GM18951 (cell line): ENCODE measurements at regions not wholly inside any gene's neighbourhood (a gene's known extent, or its start where the extent isn't known, plus 50 kb on each side); places are given as distances from the start of the nearest gene placed in this dataset.

Experiments used
- POLR2A ChIP-seq: IDR thresholded peaks from 4 replicates; pipeline ENCODE4 v1.6.1; 2011; ENCODE audit warnings: mild to moderate bottlenecking; ENCODE audit not compliant: insufficient read length, insufficient read depth; ENCODE audit errors: extremely low read depth
- in situ Hi-C: fragments of 300-500 bp; cut with MboI; formaldehyde crosslinking; loops from one replicate; pipeline ENCODE4 v1.12.0; 2022; ENCODE audit warnings: low sequenced_read_pairs, mixed read lengths, inconsistent platforms; ENCODE audit not compliant: unreplicated experiment

- in situ Hi-C loops = no loop called here
These were observed 184.7 kb downstream of the MYCN start for GRCh38 chr2:16124881-16125613.

DNA sequence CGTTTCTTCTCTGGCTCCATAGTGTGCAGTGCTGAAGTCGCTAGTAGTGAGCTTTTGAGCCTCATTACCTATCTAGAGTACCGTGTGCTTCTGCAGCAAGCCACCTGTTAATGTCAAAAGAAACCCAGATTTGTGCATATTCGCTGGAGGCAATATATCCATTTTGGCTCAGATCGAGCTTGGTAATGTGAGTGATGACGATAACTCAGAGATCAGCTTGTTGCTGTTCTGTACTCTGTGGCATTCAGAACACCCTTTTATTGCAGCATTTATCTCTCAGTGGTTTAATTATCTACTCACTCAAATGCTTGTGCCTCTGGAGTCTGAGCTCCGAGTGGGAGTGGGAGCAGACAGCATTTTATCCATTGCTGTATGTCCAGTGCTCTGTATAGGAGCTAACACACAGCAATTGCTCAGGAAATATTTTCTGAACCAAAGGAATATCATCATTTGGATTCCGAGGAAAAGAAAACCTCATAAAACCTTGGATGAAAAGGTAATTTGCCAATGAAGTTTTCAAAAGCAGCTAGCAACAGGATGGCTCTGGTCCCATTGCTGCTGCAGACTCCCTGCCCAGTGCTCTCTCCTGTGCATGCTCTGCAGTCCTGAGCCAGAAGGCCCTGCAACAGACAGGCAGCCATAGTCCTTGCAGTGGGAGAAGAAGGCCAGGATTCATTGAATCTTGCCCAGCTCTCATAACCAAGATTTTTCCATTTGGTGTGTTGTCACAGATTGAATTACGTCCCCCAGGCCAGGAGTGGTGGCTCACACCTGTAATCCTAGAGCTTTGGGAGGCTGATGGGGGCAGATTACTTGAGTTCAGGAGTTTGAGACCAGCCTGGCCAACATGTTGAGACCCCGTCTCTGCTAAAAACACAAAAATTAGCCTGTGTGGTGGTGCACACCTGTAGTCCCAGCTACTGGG lies 183.8 kb downstream of the MYCN start:
- in situ Hi-C loops = no loop called here
- no peak for TF ChIP-seq POLR2A

More at GRCh38 chr2:16124881-16125613, 184.7 kb downstream of the MYCN start:
- no peak for TF ChIP-seq POLR2A

GRCh38 chr2:16123421-16123820 lies 183.1 kb downstream of the MYCN start:
- TF ChIP-seq POLR2A = no peak
- in situ Hi-C loops = no loop called here

DNA sequence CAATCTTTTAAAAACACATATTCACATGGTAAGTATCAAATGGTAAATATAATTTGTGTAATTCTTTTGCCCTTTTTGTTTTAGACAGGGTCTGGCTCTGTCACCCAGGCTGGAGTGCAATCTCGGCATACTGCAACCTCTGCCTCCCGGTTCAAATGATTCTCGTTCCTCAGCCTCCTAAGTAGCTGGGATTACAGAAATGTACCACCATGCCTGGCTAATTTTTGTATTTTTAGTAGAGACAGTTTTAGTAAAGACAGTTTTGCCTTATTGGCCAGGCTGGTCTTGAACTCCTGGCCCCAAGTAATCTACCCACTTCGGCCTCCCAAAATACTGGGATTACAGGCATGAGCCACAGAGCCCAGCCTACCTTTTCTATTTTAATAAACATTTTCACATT lies 182.2 kb downstream of the MYCN start:
- in situ Hi-C loops = no loop called here
- no peak for TF ChIP-seq POLR2A

DNA sequence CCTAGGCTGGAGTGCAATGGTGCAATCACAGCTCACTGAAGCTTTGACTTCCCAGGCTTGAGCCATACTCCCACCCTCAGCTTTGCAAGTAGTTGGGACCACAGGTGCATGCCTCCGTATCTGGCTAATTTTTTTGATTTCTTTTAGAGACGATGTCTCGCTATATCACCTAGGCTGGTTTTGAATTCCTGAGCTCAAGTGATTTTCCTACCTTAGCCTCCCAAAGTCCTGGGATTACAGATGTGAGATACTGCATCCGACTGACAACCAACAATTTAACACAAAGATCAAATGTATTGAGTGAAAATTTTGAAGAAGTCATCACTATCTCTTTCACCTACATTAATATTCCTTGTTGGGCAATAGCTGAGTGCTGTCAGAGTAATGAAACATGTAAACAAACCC lies 181.6 kb downstream of the MYCN start:
- TF ChIP-seq POLR2A = no peak
- in situ Hi-C loops = no loop called here

- in situ Hi-C loops = no loop called here
- TF ChIP-seq POLR2A = no peak
These were observed 181.1 kb downstream of the MYCN start for GRCh38 chr2:16121231-16121985.

DNA sequence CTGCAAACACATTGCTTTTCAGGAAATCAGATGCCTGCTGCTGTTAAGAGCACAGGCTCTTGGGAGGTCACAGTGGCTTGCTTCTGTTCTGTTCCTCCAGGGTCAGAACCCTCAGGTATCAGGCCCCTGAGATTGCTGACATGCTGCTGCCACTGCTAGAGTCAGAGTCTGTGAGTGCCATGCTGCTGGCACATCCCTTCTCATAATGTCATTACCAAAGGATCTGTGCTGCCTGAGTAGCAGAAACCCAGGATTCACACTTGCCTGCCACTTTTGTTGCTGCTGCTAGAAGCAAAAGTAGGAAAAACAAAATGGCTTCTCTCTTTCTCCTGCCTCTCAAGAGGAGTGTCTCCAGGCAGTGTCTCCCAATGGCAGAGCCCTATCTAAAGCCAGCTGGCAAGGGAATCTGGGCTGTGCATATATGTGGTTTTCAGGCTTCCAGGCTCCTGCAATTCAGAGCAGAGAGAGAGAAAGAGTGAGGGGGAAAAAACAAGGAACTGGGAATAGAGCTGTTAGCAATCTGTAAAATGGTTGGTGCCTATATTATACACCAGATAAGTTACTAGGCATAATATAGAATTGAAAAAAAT lies 180.3 kb downstream of the MYCN start:
- in situ Hi-C loops = no loop called here
- no peak for TF ChIP-seq POLR2A

- in situ Hi-C loops = no loop called here
- no peak for TF ChIP-seq POLR2A
These were observed 179.4 kb downstream of the MYCN start for GRCh38 chr2:16119741-16120140.

DNA sequence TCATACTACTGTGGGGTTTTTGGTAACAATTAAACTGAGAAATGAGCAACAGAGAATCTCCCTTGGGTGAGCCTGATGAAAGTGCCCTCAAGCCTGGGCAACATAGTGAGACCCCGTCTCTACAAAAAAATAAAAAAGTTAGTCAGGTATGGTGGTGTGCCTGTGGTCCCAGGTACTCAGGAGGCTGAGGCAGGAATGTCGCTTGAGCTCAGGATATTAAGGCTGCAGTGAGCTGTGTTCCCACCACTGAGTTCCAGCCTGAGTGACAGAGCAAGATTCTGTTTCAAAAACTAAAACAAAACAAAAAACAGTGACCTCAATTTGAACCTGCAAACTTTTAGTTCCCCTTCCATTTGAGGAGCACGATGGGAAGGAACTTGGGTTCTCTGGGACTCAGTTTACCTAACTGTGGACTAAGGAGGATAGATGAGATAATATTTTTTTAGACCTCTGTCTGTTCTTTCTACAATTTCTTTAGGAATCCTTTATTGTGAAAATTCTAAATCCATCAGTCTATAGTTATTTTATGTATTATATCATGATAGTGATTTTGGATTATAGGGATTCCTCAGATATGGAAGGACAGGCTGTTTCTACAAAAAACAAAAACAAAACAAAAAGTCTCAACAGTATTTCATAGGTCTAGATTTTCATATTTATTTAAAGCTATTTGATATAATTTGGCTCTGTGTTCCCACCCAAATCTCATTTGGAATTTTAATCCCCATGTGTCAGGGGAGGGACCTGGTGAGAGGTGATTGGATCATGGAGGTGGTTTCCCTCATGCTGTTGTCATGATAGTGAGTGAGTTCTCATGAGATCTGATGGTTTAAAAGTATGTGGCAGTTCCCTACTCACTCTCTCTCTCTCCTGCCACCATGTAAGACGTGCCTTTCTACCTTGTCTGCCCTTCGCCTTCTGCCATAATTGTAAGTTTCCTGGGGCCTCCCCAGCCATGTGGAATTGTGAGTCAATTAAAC lies 178.6 kb downstream of the MYCN start:
- in situ Hi-C loops = no loop called here
- TF ChIP-seq POLR2A = no peak

DNA sequence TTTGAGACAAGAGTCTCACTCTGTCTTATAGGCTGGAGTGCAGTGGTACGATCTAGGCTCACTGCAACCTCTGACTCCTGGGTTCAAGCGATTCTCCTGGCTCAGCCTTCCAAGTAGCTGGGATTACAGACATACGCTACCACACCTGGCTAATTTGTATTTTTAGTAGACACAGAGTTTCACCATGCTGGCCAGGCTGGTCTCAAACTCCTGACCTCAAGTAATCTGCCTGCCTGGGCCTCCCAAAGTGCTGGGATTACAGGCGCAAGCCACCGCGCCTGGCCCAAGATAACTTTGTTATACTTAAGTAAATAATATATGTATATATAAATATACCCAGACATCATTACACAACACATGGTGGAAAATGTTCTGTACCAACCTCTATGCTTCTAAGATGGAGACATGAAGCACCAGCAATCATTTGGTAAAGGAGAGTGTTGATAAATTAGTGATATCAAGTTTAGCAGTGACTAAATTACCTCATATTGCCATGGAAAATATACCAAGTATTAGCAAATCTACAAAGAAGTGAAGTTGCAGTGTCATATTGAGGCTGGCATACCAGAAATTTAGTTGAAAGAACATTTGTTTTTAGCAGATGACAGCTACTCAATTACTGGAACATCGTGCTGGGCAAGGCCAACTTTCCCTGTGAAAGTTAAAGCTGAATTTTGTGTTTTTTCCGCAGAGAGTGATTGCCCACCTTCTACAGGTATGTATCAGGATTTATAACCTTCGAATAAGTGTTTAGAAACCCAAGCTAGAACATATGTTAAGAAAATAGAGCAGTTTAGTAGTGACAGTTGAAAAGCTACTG lies 177.7 kb downstream of the MYCN start:
- TF ChIP-seq POLR2A = no peak
- in situ Hi-C loops = no loop called here
